GM12875 (cell line): ENCODE measurements at regions not wholly inside any gene's neighbourhood (a gene's known extent, or its start where the extent isn't known, plus 50 kb on each side); places are given as distances from the start of the nearest gene placed in this dataset.

ENCODE experiments used
- H3K4me3 ChIP-seq: one replicate; pipeline ENCODE4 v1.5.1; 2011; ENCODE audit warnings: low read depth, low read length, control low read depth
- TF ChIP-seq, protein P1 (sequence below): IDR thresholded peaks from 2 replicates; pipeline ENCODE4 v1.5.1; 2011; ENCODE audit warnings: low read depth, mild to moderate bottlenecking, control low read depth, inconsistent platforms, low read length, moderate library complexity, borderline replicate concordance; ENCODE audit not compliant: insufficient read depth

- TF ChIP-seq, protein P1, sequence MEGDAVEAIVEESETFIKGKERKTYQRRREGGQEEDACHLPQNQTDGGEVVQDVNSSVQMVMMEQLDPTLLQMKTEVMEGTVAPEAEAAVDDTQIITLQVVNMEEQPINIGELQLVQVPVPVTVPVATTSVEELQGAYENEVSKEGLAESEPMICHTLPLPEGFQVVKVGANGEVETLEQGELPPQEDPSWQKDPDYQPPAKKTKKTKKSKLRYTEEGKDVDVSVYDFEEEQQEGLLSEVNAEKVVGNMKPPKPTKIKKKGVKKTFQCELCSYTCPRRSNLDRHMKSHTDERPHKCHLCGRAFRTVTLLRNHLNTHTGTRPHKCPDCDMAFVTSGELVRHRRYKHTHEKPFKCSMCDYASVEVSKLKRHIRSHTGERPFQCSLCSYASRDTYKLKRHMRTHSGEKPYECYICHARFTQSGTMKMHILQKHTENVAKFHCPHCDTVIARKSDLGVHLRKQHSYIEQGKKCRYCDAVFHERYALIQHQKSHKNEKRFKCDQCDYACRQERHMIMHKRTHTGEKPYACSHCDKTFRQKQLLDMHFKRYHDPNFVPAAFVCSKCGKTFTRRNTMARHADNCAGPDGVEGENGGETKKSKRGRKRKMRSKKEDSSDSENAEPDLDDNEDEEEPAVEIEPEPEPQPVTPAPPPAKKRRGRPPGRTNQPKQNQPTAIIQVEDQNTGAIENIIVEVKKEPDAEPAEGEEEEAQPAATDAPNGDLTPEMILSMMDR, result no peak
- no peak overlapping the region for H3K4me3 ChIP-seq
Observed at GRCh38 chr15:27665002-27665401, 434.1 kb downstream of the OCA2 start.

- TF ChIP-seq, protein P1, result no peak
- H3K4me3 ChIP-seq, result no peak overlapping the region
Observed at GRCh38 chr15:27662892-27663291, 436.2 kb downstream of the OCA2 start.

- TF ChIP-seq, protein P1, result no peak
- no peak overlapping the region for H3K4me3 ChIP-seq
Observed at GRCh38 chr15:27660676-27661075, 438.4 kb downstream of the OCA2 start.

GRCh38 chr15:27656296-27656987 lies 442.7 kb downstream of the OCA2 start:
- TF ChIP-seq, protein P1, result no peak
- H3K4me3 ChIP-seq, result no peak overlapping the region

- no peak overlapping the region for H3K4me3 ChIP-seq
- TF ChIP-seq, protein P1, result no peak
Observed at GRCh38 chr15:27655056-27655455, 444.1 kb downstream of the OCA2 start.

GRCh38 chr15:27650244-27650643 lies 448.9 kb downstream of the OCA2 start:
- TF ChIP-seq, protein P1, result no peak
- H3K4me3 ChIP-seq, result no peak overlapping the region

DNA sequence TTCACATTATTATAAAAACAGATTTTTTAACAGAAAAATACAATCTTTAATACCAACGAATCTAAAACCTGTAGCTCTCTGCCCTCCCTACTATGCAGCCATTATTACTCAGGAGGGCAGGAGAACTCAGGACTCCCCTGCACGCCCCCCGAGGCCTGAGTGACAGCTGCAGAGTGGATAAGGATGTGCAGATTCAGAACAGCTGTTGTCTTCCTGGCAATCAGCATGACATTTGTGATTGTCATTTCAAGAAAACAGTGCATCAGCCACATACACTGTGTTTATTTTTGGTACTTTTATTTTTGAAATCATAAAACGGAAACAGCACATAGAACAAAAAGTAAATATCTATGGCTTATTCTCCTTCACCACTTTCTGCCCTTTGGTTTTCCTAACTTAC lies 450.8 kb downstream of the OCA2 start:
- TF ChIP-seq, protein P1, result no peak

More for the DNA sequence above, 450.8 kb downstream of the OCA2 start:
- no peak overlapping the region for H3K4me3 ChIP-seq
